Transverse colon (tissue), 4 donors: ENCODE measurements at regions not wholly inside any gene's neighbourhood (a gene's known extent, or its start where the extent isn't known, plus 50 kb on each side); places are given as distances from the start of the nearest gene placed in this dataset.
"Not testable (repeated sequence)": the region's sequence is repeated elsewhere in the genome, so short reads cannot be mapped to it uniquely, and the experiment has no call there.

Experiments used
- DNase-seq: peaks from one replicate; pipeline ENCODE4 v3.0.0-alpha.2; 2019
- H3K27ac ChIP-seq, 4 donors: fragments of 200-600 bp; sonication (generic); 2 replicates each; pipeline ENCODE4 v1.5.1; 2016 to 2018; ENCODE audit warnings: inconsistent platforms in 4 of 4
- H3K27me3 ChIP-seq: fragments of 200-600 bp; sonication (generic); 2 replicates; pipeline ENCODE4 v1.5.1; 2017; ENCODE audit warnings: inconsistent platforms
- H3K36me3 ChIP-seq, 4 donors: fragments of 200-600 bp; sonication (generic); 2 replicates each; pipeline ENCODE4 v1.5.1; 2017 to 2019; ENCODE audit warnings: inconsistent platforms in 4 of 4
- H3K4me1 ChIP-seq, 4 donors: fragments of 200-600 bp; sonication (generic); 2 replicates each; pipeline ENCODE4 v1.5.1; 2017 to 2020; ENCODE audit warnings: inconsistent platforms in 4 of 4
- H3K4me3 ChIP-seq, 4 donors: fragments of 200-600 bp; sonication (generic); 1 replicate in 1 of 4; 2 replicates in 3 of 4; pipeline versions ENCODE4 v1.5.1 to v1.6.1; 2017 to 2019; ENCODE audit warnings: inconsistent platforms in 4 of 4
- H3K9me3 ChIP-seq, 2 donors: fragments of 200-600 bp; sonication (generic); 2 replicates each; pipeline ENCODE4 v1.5.1; 2017 to 2019; ENCODE audit warnings: inconsistent platforms in 2 of 2
- EP300 ChIP-seq: sonication (generic); formaldehyde crosslinking; IDR thresholded peaks from one replicate; pipeline ENCODE4 v1.6.1; 2017; ENCODE audit warnings: antibody characterized with exemption, low read depth
- POLR2A ChIP-seq: fragments of 450-650 bp; IDR thresholded peaks from one replicate; pipeline ENCODE4 v1.6.1; 2016; ENCODE audit warnings: antibody characterized with exemption, mild to moderate bottlenecking, moderate library complexity
- POLR2AphosphoS5 ChIP-seq, 3 donors: sonication (generic); formaldehyde crosslinking; IDR thresholded peaks; one replicate each; pipeline ENCODE4 v1.6.1; 2016; ENCODE audit warnings: antibody characterized with exemption in 3 of 3
- WGBS, 2 donors: methylation state at CpG; one replicate each; pipeline ENCODE4 v1.1.5; 2018; ENCODE audit warnings: low coverage in 1 of 2; 5-methylcytosine and 5-hydroxymethylcytosine counted together
- in situ Hi-C, 4 donors: fragments of 200-750 bp; cut with MboI; loops; one replicate each; pipeline versions ENCODE4 v1.15.0 to v1.15.1; 2017; ENCODE audit warnings: low sequenced_read_pairs in 3 of 4, low pct_ligation_motif_present in 1 of 4, low pct_unique_long_range_greater_than_20kb in 1 of 4
- intact Hi-C: fragments of 100-400 bp; cut with DNase I; formaldehyde crosslinking; loops from one replicate; pipeline ENCODE4 v1.15.1; 2023; ENCODE audit warnings: low total_unique reads
- TF ChIP-seq, protein P1 (sequence below), 5 experiments: fragments of 200-600 bp in 3 of 5; fragments of 450-650 bp in 2 of 5; sonication (generic) in 3 of 5; IDR thresholded peaks; 1 replicate in 2 of 5; 2 replicates in 3 of 5; pipeline ENCODE4 v1.5.1; 2016 to 2017; ENCODE audit warnings: antibody characterized with exemption in 5 of 5, inconsistent platforms in 3 of 5, mild to moderate bottlenecking in 2 of 5, moderate library complexity in 1 of 5

- no peak for TF ChIP-seq EP300
- no peak for TF ChIP-seq POLR2A
- TF ChIP-seq POLR2AphosphoS5 (IDR thresholded peaks at IDR 0.05): no peak
- TF ChIP-seq, protein P1, sequence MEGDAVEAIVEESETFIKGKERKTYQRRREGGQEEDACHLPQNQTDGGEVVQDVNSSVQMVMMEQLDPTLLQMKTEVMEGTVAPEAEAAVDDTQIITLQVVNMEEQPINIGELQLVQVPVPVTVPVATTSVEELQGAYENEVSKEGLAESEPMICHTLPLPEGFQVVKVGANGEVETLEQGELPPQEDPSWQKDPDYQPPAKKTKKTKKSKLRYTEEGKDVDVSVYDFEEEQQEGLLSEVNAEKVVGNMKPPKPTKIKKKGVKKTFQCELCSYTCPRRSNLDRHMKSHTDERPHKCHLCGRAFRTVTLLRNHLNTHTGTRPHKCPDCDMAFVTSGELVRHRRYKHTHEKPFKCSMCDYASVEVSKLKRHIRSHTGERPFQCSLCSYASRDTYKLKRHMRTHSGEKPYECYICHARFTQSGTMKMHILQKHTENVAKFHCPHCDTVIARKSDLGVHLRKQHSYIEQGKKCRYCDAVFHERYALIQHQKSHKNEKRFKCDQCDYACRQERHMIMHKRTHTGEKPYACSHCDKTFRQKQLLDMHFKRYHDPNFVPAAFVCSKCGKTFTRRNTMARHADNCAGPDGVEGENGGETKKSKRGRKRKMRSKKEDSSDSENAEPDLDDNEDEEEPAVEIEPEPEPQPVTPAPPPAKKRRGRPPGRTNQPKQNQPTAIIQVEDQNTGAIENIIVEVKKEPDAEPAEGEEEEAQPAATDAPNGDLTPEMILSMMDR (IDR thresholded peaks at IDR 0.05): no peak
- in situ Hi-C loops: loop anchor here in 1 of 4 donors (25.0 kb wide), 1 partner anchor 108 kb away; no protein-coding TSS in a partner anchor
- Histone ChIP-seq H3K4me3 (no peak overlapping the region), H3K27ac (no peak overlapping the region), H3K4me1 (no peaks in the 10 kb centered on the region), H3K27me3 (no peaks in the 10 kb centered on the region), H3K9me3 (no peaks in the 10 kb centered on the region), H3K36me3 (no peaks in the 10 kb centered on the region)
- DNase-seq: no peak
- WGBS, 2 donors: 92 to 93% methylated on average over 8 to 31 of the region's 31 CpGs
- intact Hi-C loops: no loop called here
Measured at GRCh38 chr4:127469959-127470809, 162.6 kb upstream of the INTU start.

- H3K36me3 ChIP-seq, H3K4me1 ChIP-seq, in situ Hi-C loops, H3K27me3 ChIP-seq, H3K27ac ChIP-seq, DNase-seq, intact Hi-C loops, H3K9me3 ChIP-seq, H3K4me3 ChIP-seq: not testable (repeated sequence)
- WGBS, 2 donors: 93 to 100% methylated on average over 1 to 3 of the region's 3 CpGs
Measured at GRCh38 chr4:127478271-127478670, 154.5 kb upstream of the INTU start.

DNA sequence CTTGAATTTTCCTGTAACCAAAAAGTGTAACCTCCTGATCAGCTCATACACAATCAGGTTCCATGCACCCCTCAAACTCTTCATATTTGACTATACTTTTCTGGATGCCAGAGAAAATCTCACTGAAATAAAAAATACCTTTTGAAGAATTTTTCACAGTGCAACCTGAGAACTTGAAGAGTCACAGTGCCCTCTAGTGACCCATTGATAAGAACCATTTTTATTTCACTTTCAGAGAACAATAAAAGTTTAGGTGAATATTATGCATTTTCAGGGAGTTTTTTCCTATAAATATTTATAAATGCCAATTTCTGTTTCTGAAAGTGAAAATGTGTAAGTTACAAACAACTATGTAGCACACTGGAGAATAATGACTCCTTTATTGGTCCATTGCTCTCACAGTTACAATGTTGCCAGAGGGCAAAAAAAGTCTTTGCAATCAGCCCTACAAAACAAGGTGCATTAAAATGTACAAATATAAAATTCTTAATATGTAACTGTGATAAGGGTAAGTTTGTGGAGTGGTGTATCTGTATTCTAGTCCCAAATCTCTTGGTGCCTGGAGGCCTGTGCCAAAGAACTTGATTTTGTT lies 153.6 kb upstream of the INTU start:
- Histone ChIP-seq H3K36me3 (no peaks in the 10 kb centered on the region), H3K9me3 (no peaks in the 10 kb centered on the region), H3K27ac (no peak overlapping the region), H3K27me3 (no peaks in the 10 kb centered on the region), H3K4me3 (no peak overlapping the region), H3K4me1 (peaks cover 0 to 3% (median 0%) of the 10 kb centered on the region in 4 donors)
- TF ChIP-seq, protein P1 (IDR thresholded peaks at IDR 0.05): peak in 4 of 5 experiments; percentile 35 to 47 (median 45)
- TF ChIP-seq POLR2A: no peak
- in situ Hi-C loops (no loop called here), intact Hi-C loops (no loop called here)
- DNase-seq: no peak

GRCh38 chr4:127482049-127482448 lies 150.7 kb upstream of the INTU start:
- in situ Hi-C loops (no loop called here), intact Hi-C loops (no loop called here)
- H3K4me1 ChIP-seq: peaks cover 0 to 3% (median 0%) of the 10 kb centered on the region in 4 donors
- H3K27ac ChIP-seq: no peak overlapping the region
- no peak for DNase-seq
- WGBS, 2 donors: 50 to 78% methylated on average over 1 of the region's 1 CpG
- TF ChIP-seq POLR2AphosphoS5 (IDR thresholded peaks at IDR 0.05): peak in 2 of 3 donors; percentile 33 to 47
- TF ChIP-seq, protein P1 (IDR thresholded peaks at IDR 0.05): no peak
- no peak for TF ChIP-seq POLR2A
- no peaks in the 10 kb centered on the region for H3K27me3 ChIP-seq
- H3K36me3 ChIP-seq: no peaks in the 10 kb centered on the region
- no peak overlapping the region for H3K4me3 ChIP-seq
- no peaks in the 10 kb centered on the region for H3K9me3 ChIP-seq
